PFSK-1 (cell line): ENCODE measurements at regions not wholly inside any gene's neighbourhood (a gene's known extent, or its start where the extent isn't known, plus 50 kb on each side); places are given as distances from the start of the nearest gene placed in this dataset.

Experiments
- FOXP2 ChIP-seq: optimal IDR thresholded peaks from 2 replicates; pipeline ENCODE3; 2011; ENCODE audit warnings: borderline replicate concordance, control low read depth, inconsistent platforms; ENCODE audit not compliant: insufficient read depth; ENCODE audit errors: extremely low read length, extremely low read depth
- POLR2AphosphoS5 ChIP-seq: IDR thresholded peaks from 2 replicates; pipeline ENCODE4 v1.6.1; 2012; ENCODE audit warnings: low read depth, mild to moderate bottlenecking, control low read depth, low read length, moderate library complexity
- SIN3A ChIP-seq: IDR thresholded peaks from 2 replicates; pipeline ENCODE4 v1.6.1; 2012; ENCODE audit warnings: mild to moderate bottlenecking, low read length, moderate library complexity, borderline replicate concordance; ENCODE audit not compliant: insufficient read depth
- TAF1 ChIP-seq: IDR thresholded peaks from 2 replicates; pipeline ENCODE4 v1.6.1; 2012; ENCODE audit warnings: low read length, control low read depth, borderline replicate concordance; ENCODE audit not compliant: insufficient read depth
- TF ChIP-seq, protein P1 (sequence below), 2 experiments: IDR thresholded peaks; 2 replicates each; pipeline versions ENCODE4 v1.6.1 to v1.8.0; 2011 to 2012; ENCODE audit warnings: low read depth in 2 of 2, low read length in 2 of 2, control low read depth in 1 of 2, inconsistent platforms in 1 of 2, mild to moderate bottlenecking in 1 of 2, moderate library complexity in 1 of 2; ENCODE audit not compliant: insufficient read depth in 1 of 2

DNA sequence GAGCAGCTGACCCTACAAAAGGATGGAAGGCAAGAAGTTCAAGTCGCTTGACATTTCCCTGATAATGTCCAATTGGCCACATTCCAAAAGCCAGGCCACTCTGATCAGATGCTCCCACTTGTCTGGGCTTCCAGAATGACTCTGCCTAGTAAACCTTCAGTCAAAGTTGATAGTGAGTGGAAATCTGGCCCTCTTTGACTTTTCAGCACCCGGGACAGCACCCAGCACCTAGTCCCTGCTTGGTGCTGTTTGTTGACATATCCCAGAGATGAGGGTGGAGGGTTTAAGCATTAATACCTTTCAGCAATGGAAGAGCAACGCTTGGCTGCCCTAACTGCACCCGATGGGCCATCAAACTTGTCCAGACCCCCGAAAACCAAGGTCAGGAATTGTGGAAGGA is 131.3 kb downstream of the AIPL1 start:
- TF ChIP-seq TAF1, result no peak
- no peak for TF ChIP-seq POLR2AphosphoS5
- TF ChIP-seq SIN3A, result peak; percentile 94; the same call in 1 of the 2 replicates
- TF ChIP-seq, protein P1, sequence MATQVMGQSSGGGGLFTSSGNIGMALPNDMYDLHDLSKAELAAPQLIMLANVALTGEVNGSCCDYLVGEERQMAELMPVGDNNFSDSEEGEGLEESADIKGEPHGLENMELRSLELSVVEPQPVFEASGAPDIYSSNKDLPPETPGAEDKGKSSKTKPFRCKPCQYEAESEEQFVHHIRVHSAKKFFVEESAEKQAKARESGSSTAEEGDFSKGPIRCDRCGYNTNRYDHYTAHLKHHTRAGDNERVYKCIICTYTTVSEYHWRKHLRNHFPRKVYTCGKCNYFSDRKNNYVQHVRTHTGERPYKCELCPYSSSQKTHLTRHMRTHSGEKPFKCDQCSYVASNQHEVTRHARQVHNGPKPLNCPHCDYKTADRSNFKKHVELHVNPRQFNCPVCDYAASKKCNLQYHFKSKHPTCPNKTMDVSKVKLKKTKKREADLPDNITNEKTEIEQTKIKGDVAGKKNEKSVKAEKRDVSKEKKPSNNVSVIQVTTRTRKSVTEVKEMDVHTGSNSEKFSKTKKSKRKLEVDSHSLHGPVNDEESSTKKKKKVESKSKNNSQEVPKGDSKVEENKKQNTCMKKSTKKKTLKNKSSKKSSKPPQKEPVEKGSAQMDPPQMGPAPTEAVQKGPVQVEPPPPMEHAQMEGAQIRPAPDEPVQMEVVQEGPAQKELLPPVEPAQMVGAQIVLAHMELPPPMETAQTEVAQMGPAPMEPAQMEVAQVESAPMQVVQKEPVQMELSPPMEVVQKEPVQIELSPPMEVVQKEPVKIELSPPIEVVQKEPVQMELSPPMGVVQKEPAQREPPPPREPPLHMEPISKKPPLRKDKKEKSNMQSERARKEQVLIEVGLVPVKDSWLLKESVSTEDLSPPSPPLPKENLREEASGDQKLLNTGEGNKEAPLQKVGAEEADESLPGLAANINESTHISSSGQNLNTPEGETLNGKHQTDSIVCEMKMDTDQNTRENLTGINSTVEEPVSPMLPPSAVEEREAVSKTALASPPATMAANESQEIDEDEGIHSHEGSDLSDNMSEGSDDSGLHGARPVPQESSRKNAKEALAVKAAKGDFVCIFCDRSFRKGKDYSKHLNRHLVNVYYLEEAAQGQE (IDR thresholded peaks at IDR 0.05; ENCODE audit: insufficient read depth in 1 of 2, low read depth in 2 of 2, low read length in 2 of 2), result peak; percentile 98 to 99
- no peak for TF ChIP-seq FOXP2
